AG04450 (cell line): ENCODE measurements at regions not wholly inside any gene's neighbourhood (a gene's known extent, or its start where the extent isn't known, plus 50 kb on each side); places are given as distances from the start of the nearest gene placed in this dataset.

Experiments used
- CTCF ChIA-PET: fragments of 300-600, 350-600 bp; formaldehyde crosslinking; extraction: SDS; loops from one replicate; lab custom pipeline; 2022; ENCODE audit warnings: antibody characterized with exemption, inconsistent platforms; lab: Charles Lee
- POLR2A ChIA-PET: fragments of 350-600 bp; formaldehyde crosslinking; extraction: SDS; loops from one replicate; lab custom pipeline; 2021; ENCODE audit warnings: antibody characterized with exemption, inconsistent platforms; lab: Yijun Ruan, JAX
- DNase-seq: peaks from one replicate; pipeline ENCODE4 v3.0.0-alpha.2; 2011; ENCODE audit warnings: low read depth, low spot score
- H3K27ac ChIP-seq: one replicate; pipeline ENCODE4 v1.5.1; 2012; ENCODE audit warnings: low read depth, low read length, control low read depth
- H3K27me3 ChIP-seq: one replicate; pipeline ENCODE4 v1.6.0; 2012; ENCODE audit warnings: low read length; ENCODE audit not compliant: control insufficient read depth, insufficient read depth
- H3K4me3 ChIP-seq: 2 replicates; pipeline ENCODE4 v1.5.1; 2011; ENCODE audit warnings: mild to moderate bottlenecking, low read depth, low read length, control low read depth
- H3K9me3 ChIP-seq: 2 replicates; pipeline ENCODE4 v1.5.1; 2012; ENCODE audit warnings: low read length; ENCODE audit not compliant: control insufficient read depth, insufficient read depth
- CTCF ChIP-seq: IDR thresholded peaks from 2 replicates; pipeline ENCODE4 v1.5.1; 2011; ENCODE audit warnings: low read depth, low read length, control low read depth, inconsistent platforms

GRCh38 chr20:48277266-48277665 is 492.0 kb upstream of the SULF2 start:
- H3K4me3 ChIP-seq: no peak overlapping the region
- H3K27ac ChIP-seq: no peak overlapping the region
- H3K27me3 ChIP-seq: no peaks in the 10 kb centered on the region
- ChIA-PET POLR2A (no interaction called here), CTCF (no interaction called here)
- TF ChIP-seq CTCF: no peak
- no peak for DNase-seq
- H3K9me3 ChIP-seq: no peaks in the 10 kb centered on the region

- CTCF ChIA-PET: no interaction called here
- Histone ChIP-seq H3K27ac (no peak overlapping the region), H3K9me3 (no peaks in the 10 kb centered on the region), H3K27me3 (peaks cover 2% of the 10 kb centered on the region), H3K4me3 (no peak overlapping the region)
- DNase-seq: no peak
- no peak for TF ChIP-seq CTCF
- POLR2A ChIA-PET: no interaction called here
These were observed 490.7 kb upstream of the SULF2 start for GRCh38 chr20:48276021-48276342.

GRCh38 chr20:48275286-48276020 is 490.2 kb upstream of the SULF2 start:
- DNase-seq: no peak
- peaks cover 2% of the 10 kb centered on the region for H3K27me3 ChIP-seq
- ChIA-PET POLR2A (no interaction called here), CTCF (no interaction called here)
- H3K27ac ChIP-seq: no peak overlapping the region
- TF ChIP-seq CTCF: no peak
- H3K4me3 ChIP-seq: no peak overlapping the region
- no peaks in the 10 kb centered on the region for H3K9me3 ChIP-seq

GRCh38 chr20:48273843-48274242 is 488.6 kb upstream of the SULF2 start:
- no peak for DNase-seq
- H3K27me3 ChIP-seq: peaks cover 5% of the 10 kb centered on the region
- CTCF ChIA-PET: no interaction called here
- POLR2A ChIA-PET: no interaction called here
- no peak overlapping the region for H3K27ac ChIP-seq
- no peak overlapping the region for H3K4me3 ChIP-seq
- no peaks in the 10 kb centered on the region for H3K9me3 ChIP-seq
- TF ChIP-seq CTCF: no peak

- Histone ChIP-seq H3K27me3 (peaks cover 5% of the 10 kb centered on the region), H3K27ac (no peak overlapping the region), H3K4me3 (no peak overlapping the region), H3K9me3 (no peaks in the 10 kb centered on the region)
- no peak for DNase-seq
- TF ChIP-seq CTCF: no peak
- POLR2A ChIA-PET: no interaction called here
- CTCF ChIA-PET: no interaction called here
These were observed 485.6 kb upstream of the SULF2 start for GRCh38 chr20:48270885-48271284.
